HUES6 (cell line): ENCODE measurements at regions not wholly inside any gene's neighbourhood (a gene's known extent, or its start where the extent isn't known, plus 50 kb on each side); places are given as distances from the start of the nearest gene placed in this dataset.
A peak's percentile ranks its signal among the peaks of the same experiment; 100 is the strongest.
"Not testable (repeated sequence)": the region's sequence is repeated elsewhere in the genome, so short reads cannot be mapped to it uniquely, and the experiment has no call there.

Experiments
- H3K27ac ChIP-seq: 2 replicates; pipeline ENCODE4 v1.7.0; 2013; ENCODE audit warnings: low read depth, mild to moderate bottlenecking, low read length, inconsistent platforms
- H3K27me3 ChIP-seq: 2 replicates; pipeline ENCODE4 v1.6.1; 2013; ENCODE audit warnings: low read length; ENCODE audit not compliant: control insufficient read depth, insufficient read depth
- H3K36me3 ChIP-seq: 2 replicates; pipeline ENCODE4 v1.6.1; 2013; ENCODE audit warnings: low read length; ENCODE audit not compliant: control insufficient read depth, insufficient read depth
- H3K4me1 ChIP-seq: 2 replicates; pipeline ENCODE4 v1.6.1; 2013; ENCODE audit warnings: low read length; ENCODE audit not compliant: control insufficient read depth, insufficient read depth
- H3K4me3 ChIP-seq: 2 replicates; pipeline ENCODE4 v1.5.1; 2013; ENCODE audit warnings: low read depth, low read length
- H3K9ac ChIP-seq: one replicate; pipeline ENCODE4 v1.6.1; 2013; ENCODE audit warnings: mild to moderate bottlenecking, low read length
- H3K9me3 ChIP-seq: 2 replicates; pipeline ENCODE4 v1.6.1; 2013; ENCODE audit warnings: low read depth, low read length; ENCODE audit not compliant: control insufficient read depth, insufficient read depth

- peak overlapping the region; percentile 63; the same call in 1 of the 2 replicates for H3K27ac ChIP-seq
- H3K36me3 ChIP-seq, result peaks cover 69% of the 10 kb centered on the region
- H3K27me3 ChIP-seq, result no peaks in the 10 kb centered on the region
- H3K4me3 ChIP-seq, result no peak overlapping the region
- H3K9me3 ChIP-seq, result 0 out of 2 replicates have a peak, but pooled peaks cover 2% of the 10 kb centered on the region
- H3K9ac ChIP-seq, result no peak overlapping the region
- H3K4me1 ChIP-seq, result peaks cover 44% of the 10 kb centered on the region
These were observed 168.4 kb downstream of the RASEF start for GRCh38 chr9:82894548-82894947.

GRCh38 chr9:82894961-82895821 is 167.8 kb downstream of the RASEF start:
- H3K9me3 ChIP-seq, result 0 out of 2 replicates have a peak, but pooled peaks cover 2% of the 10 kb centered on the region
- H3K27ac ChIP-seq, result no peak overlapping the region
- H3K27me3 ChIP-seq, result no peaks in the 10 kb centered on the region
- no peak overlapping the region for H3K9ac ChIP-seq
- H3K36me3 ChIP-seq, result peaks cover 69% of the 10 kb centered on the region
- H3K4me1 ChIP-seq, result peaks cover 38% of the 10 kb centered on the region
- H3K4me3 ChIP-seq, result no peak overlapping the region

GRCh38 chr9:82895822-82896110 is 167.2 kb downstream of the RASEF start:
- no peak overlapping the region for H3K9ac ChIP-seq
- peaks cover 64% of the 10 kb centered on the region for H3K36me3 ChIP-seq
- no peak overlapping the region for H3K4me3 ChIP-seq
- peaks cover 32% of the 10 kb centered on the region for H3K4me1 ChIP-seq
- H3K27me3 ChIP-seq, result no peaks in the 10 kb centered on the region
- 0 out of 2 replicates have a peak, but pooled peaks cover 2% of the 10 kb centered on the region for H3K9me3 ChIP-seq
- no peak overlapping the region for H3K27ac ChIP-seq

- Histone ChIP-seq H3K27me3 (no peaks in the 10 kb centered on the region), H3K4me3 (no peak overlapping the region), H3K27ac (no peak overlapping the region), H3K9ac (no peak overlapping the region), H3K9me3 (no peaks in the 10 kb centered on the region; the same call in 1 of the 2 replicates), H3K4me1 (no peaks in the 10 kb centered on the region; the same call in 1 of the 2 replicates), H3K36me3 (peaks cover 21% of the 10 kb centered on the region)
These were observed 159.4 kb downstream of the RASEF start for GRCh38 chr9:82903503-82903902.

GRCh38 chr9:82911996-82912395 is 150.9 kb downstream of the RASEF start:
- Histone ChIP-seq H3K27ac (no peak overlapping the region), H3K4me1 (no peaks in the 10 kb centered on the region), H3K4me3 (no peak overlapping the region), H3K9ac (no peak overlapping the region), H3K9me3 (peaks cover 35% of the 10 kb centered on the region), H3K27me3 (no peaks in the 10 kb centered on the region), H3K36me3 (peaks cover 33% of the 10 kb centered on the region)

- H3K27ac ChIP-seq, result no peak overlapping the region
- peaks cover 33% of the 10 kb centered on the region for H3K36me3 ChIP-seq
- no peaks in the 10 kb centered on the region for H3K4me1 ChIP-seq
- H3K4me3 ChIP-seq, result no peak overlapping the region
- no peak overlapping the region for H3K9ac ChIP-seq
- no peaks in the 10 kb centered on the region for H3K27me3 ChIP-seq
- H3K9me3 ChIP-seq, result peaks cover 40% of the 10 kb centered on the region
These were observed 150.3 kb downstream of the RASEF start for GRCh38 chr9:82912645-82913044.

- not testable (repeated sequence) for H3K27me3 ChIP-seq, H3K4me1 ChIP-seq, H3K9ac ChIP-seq, H3K4me3 ChIP-seq, H3K27ac ChIP-seq
- Histone ChIP-seq H3K9me3 (peaks cover 41% of the 10 kb centered on the region), H3K36me3 (peaks cover 33% of the 10 kb centered on the region)
These were observed 146.7 kb downstream of the RASEF start for GRCh38 chr9:82916238-82916637.

- Histone ChIP-seq H3K36me3 (peaks cover 14% of the 10 kb centered on the region), H3K27me3 (no peaks in the 10 kb centered on the region), H3K9ac (no peak overlapping the region), H3K4me1 (peaks cover 23% of the 10 kb centered on the region), H3K9me3 (peaks cover 32% of the 10 kb centered on the region), H3K4me3 (no peak overlapping the region), H3K27ac (no peak overlapping the region)
These were observed 142.8 kb downstream of the RASEF start for GRCh38 chr9:82920154-82920553.

GRCh38 chr9:82922686-82923085 is 140.3 kb downstream of the RASEF start:
- Histone ChIP-seq H3K4me3 (no peak overlapping the region), H3K27ac (no peak overlapping the region), H3K4me1 (peaks cover 23% of the 10 kb centered on the region), H3K27me3 (no peaks in the 10 kb centered on the region), H3K36me3 (peaks cover 4% of the 10 kb centered on the region; the same call in 1 of the 2 replicates), H3K9me3 (peaks cover 9% of the 10 kb centered on the region), H3K9ac (no peak overlapping the region)

- Histone ChIP-seq H3K27me3 (no peaks in the 10 kb centered on the region), H3K27ac (no peak overlapping the region), H3K9me3 (peaks cover 5% of the 10 kb centered on the region; the same call in 1 of the 2 replicates), H3K36me3 (peaks cover 4% of the 10 kb centered on the region; the same call in 1 of the 2 replicates), H3K9ac (no peak overlapping the region), H3K4me3 (no peak overlapping the region), H3K4me1 (peaks cover 25% of the 10 kb centered on the region)
These were observed 139.6 kb downstream of the RASEF start for GRCh38 chr9:82923092-82923911.
